ENCODE measurements at regions not wholly inside any gene's neighbourhood (a gene's known extent, or its start where the extent isn't known, plus 50 kb on each side); places are given as distances from the start of the nearest gene placed in this dataset.

DNA sequence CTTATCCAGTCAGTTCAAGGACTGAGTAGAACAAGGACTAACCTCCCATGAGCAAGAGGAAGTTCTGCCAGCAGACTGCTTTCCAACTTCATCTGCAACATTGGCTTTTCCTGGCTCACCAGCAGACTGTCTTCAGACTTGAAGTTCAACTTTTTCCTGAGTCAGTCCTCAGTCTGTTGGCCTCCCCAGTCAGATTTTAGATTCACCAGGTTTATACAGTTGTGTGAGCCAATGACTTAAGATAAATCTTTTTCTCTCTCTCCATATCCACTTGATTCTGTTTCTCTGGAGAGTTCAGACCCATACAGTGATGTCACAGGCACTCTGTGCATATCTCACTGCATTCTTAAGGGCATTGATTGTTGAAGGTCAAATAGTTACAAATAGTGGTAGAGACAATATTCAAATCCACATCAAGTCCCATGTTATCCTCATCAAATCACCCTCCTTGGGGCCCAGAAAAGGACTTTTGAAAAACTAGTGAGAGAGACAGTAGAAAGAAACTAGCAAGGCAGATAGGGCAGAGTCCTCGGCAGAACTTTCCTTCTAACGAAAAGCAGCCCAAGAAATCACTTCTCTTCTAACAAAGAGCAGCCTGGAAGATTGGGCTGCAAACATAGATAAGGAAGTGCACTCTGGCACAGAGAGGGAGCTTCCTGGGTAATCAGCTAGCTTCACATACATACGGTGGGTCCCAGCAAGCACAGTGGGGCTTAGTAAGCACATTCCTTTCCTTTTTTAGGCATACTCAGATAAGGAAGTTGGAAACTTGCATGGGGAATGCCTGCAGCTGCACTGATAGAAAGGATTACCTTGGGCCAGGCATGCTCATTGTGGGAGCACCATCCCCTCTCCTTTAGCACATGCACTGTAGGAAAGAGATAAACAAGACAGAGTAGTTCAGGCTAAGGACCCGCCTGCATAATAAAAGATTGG is 132.3 kb upstream of the FAM20A start:
- Histone ChIP-seq H3K9me3 (no peaks in the 10 kb centered on the region), H3K27me3 (no peaks in the 10 kb centered on the region), H3K4me3 (no peak overlapping the region), H3K27ac (no peak overlapping the region), H3K36me3 (no peaks in the 10 kb centered on the region), H3K4me1 (peaks cover 0 to 11% (median 0%) of the 10 kb centered on the region in 4 donors)
- WGBS, 2 donors: 41 to 45% methylated on average over 4 of the region's 4 CpGs
- no peak for DNase-seq
- TF ChIP-seq POLR2A (IDR thresholded peaks at IDR 0.05) (no peak), POLR2AphosphoS5 (IDR thresholded peaks at IDR 0.05) (no peak), EP300 (IDR thresholded peaks at IDR 0.05) (no peak)
- TF ChIP-seq, protein P1, sequence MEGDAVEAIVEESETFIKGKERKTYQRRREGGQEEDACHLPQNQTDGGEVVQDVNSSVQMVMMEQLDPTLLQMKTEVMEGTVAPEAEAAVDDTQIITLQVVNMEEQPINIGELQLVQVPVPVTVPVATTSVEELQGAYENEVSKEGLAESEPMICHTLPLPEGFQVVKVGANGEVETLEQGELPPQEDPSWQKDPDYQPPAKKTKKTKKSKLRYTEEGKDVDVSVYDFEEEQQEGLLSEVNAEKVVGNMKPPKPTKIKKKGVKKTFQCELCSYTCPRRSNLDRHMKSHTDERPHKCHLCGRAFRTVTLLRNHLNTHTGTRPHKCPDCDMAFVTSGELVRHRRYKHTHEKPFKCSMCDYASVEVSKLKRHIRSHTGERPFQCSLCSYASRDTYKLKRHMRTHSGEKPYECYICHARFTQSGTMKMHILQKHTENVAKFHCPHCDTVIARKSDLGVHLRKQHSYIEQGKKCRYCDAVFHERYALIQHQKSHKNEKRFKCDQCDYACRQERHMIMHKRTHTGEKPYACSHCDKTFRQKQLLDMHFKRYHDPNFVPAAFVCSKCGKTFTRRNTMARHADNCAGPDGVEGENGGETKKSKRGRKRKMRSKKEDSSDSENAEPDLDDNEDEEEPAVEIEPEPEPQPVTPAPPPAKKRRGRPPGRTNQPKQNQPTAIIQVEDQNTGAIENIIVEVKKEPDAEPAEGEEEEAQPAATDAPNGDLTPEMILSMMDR (IDR thresholded peaks at IDR 0.05): no peak
- peak in 1 of 2 donors; percentile 60 for ATAC-seq (ENCODE audit: low FRiP score in 2 of 2)

DNA sequence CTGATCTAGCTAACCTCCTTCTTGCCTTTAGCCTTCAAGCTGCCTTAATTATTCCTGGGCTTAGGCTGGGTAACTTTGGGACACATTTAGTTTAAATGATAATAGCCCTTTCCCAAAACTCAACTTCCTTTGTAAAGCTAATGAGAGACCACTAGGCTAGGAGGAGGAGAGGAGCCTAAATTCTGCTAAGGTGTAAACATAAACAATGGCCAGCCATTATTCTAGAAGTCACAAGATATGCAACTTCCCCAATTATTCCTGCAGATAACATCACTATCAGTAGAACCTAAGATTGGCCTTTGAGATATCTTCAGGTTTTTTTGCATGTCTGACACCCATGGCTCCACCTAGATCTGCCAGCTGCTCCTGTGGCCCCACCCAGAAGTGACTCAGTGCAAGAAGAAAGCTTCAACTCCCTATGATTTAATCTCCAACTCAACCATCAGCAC is 131.2 kb upstream of the FAM20A start:
- no peak for TF ChIP-seq POLR2A (IDR thresholded peaks at IDR 0.05)
- TF ChIP-seq POLR2AphosphoS5 (IDR thresholded peaks at IDR 0.05): no peak
- TF ChIP-seq EP300 (IDR thresholded peaks at IDR 0.05): no peak
- TF ChIP-seq, protein P1 (IDR thresholded peaks at IDR 0.05): no peak

DNA sequence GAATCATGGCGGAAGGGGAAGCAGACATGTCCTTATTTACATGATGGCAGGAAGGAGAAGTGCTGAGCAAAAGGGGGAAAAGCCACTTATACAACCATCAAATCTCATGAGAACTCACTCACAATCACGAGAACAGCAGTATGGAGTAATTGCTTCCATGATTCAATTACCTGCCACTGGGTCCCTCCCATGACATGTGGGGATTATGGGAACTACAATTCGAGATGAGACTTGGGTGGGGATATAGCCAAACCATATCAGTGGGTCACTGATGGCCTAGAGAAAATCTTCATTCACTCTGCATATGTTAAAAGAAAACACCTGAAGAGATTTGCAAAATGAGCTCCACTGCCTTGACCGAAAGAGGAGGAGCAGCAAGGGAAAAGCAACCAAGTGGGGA is 130.3 kb upstream of the FAM20A start:
- WGBS, 2 donors: 68 to 73% methylated on average over 4 of the region's 4 CpGs
- DNase-seq (no peak), ATAC-seq (ENCODE audit: low FRiP score in 2 of 2) (no peak)
- H3K27me3 ChIP-seq: no peaks in the 10 kb centered on the region
- H3K27ac ChIP-seq: no peak overlapping the region
- no peaks in the 10 kb centered on the region for H3K36me3 ChIP-seq
- H3K9me3 ChIP-seq: no peaks in the 10 kb centered on the region
- peaks cover 0 to 11% (median 0%) of the 10 kb centered on the region in 4 donors for H3K4me1 ChIP-seq
- TF ChIP-seq EP300 (IDR thresholded peaks at IDR 0.05): no peak
- TF ChIP-seq, protein P1 (IDR thresholded peaks at IDR 0.05): no peak
- TF ChIP-seq POLR2A (IDR thresholded peaks at IDR 0.05): no peak
- no peak for TF ChIP-seq POLR2AphosphoS5 (IDR thresholded peaks at IDR 0.05)
- H3K4me3 ChIP-seq: no peak overlapping the region

More for the DNA sequence above, 131.2 kb upstream of the FAM20A start:
- H3K27ac ChIP-seq: no peak overlapping the region
- peaks cover 0 to 11% (median 0%) of the 10 kb centered on the region in 4 donors for H3K4me1 ChIP-seq
- no peak overlapping the region for H3K4me3 ChIP-seq
- no peaks in the 10 kb centered on the region for H3K36me3 ChIP-seq
- no peaks in the 10 kb centered on the region for H3K27me3 ChIP-seq
- H3K9me3 ChIP-seq: no peaks in the 10 kb centered on the region
- peak in 1 of 2 donors; percentile 51 for ATAC-seq (ENCODE audit: low FRiP score in 2 of 2)
- no peak for DNase-seq

DNA sequence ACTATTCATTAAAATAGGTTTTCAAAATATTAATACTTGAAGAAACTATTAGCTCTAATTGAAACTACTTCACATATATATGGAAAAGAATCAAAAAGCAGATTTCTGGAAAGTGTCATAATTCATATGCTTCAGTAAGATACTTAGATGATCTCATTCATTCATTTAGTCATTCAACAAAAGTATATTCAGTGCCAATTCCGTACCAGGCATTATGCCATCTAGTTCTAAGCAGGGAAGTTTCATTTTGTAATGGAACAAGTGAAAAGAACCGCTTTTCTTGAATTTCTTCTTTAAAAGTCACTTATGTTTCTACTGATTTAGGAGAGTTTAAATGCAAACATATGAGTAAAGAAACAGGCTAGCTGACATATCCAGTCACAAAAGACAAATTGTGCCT is 118.3 kb upstream of the FAM20A start:
- Histone ChIP-seq H3K36me3 (no peaks in the 10 kb centered on the region), H3K27me3 (no peaks in the 10 kb centered on the region), H3K4me1 (no peaks in the 10 kb centered on the region), H3K4me3 (no peak overlapping the region), H3K27ac (no peak overlapping the region), H3K9me3 (no peaks in the 10 kb centered on the region)
- TF ChIP-seq POLR2AphosphoS5 (IDR thresholded peaks at IDR 0.05) (no peak), POLR2A (IDR thresholded peaks at IDR 0.05) (no peak), EP300 (IDR thresholded peaks at IDR 0.05) (no peak)
- TF ChIP-seq, protein P1 (IDR thresholded peaks at IDR 0.05): no peak
- ATAC-seq (ENCODE audit: low FRiP score in 2 of 2) (no peak), DNase-seq (no peak)
- WGBS, 2 donors: 74 to 80% methylated on average over 2 of the region's 2 CpGs
